ENCODE measurements at regions not wholly inside any gene's neighbourhood (a gene's known extent, or its start where the extent isn't known, plus 50 kb on each side); places are given as distances from the start of the nearest gene placed in this dataset.

GRCh38 chr11:103773537-103773936 is 262.9 kb upstream of the DDI1 start:
- H3K4me3 ChIP-seq = no peak overlapping the region
- no peak for DNase-seq
- intact Hi-C loops (cut with DNase I; ENCODE audit: low total_unique reads) = no loop called here
- no peaks in the 10 kb centered on the region for H3K36me3 ChIP-seq
- TF ChIP-seq POLR2AphosphoS5 (IDR thresholded peaks at IDR 0.05) = no peak
- no peak for TF ChIP-seq EP300 (IDR thresholded peaks at IDR 0.05)
- no peak for TF ChIP-seq CTCF (IDR thresholded peaks at IDR 0.05)
- TF ChIP-seq POLR2A (IDR thresholded peaks at IDR 0.05) = no peak
- no peaks in the 10 kb centered on the region for H3K9me3 ChIP-seq
- no peak overlapping the region for H3K27ac ChIP-seq
- H3K4me1 ChIP-seq = no peaks in the 10 kb centered on the region
- WGBS, 5 donors = 93 to 98% (median 97%) methylated on average over 13 of the region's 13 CpGs
- H3K27me3 ChIP-seq = no peaks in the 10 kb centered on the region

GRCh38 chr11:103779054-103779453 is 257.4 kb upstream of the DDI1 start:
- H3K4me3 ChIP-seq = no peak overlapping the region
- H3K4me1 ChIP-seq = no peaks in the 10 kb centered on the region
- H3K36me3 ChIP-seq = no peaks in the 10 kb centered on the region
- no peak overlapping the region for H3K27ac ChIP-seq
- DNase-seq = no peak
- H3K27me3 ChIP-seq = no peaks in the 10 kb centered on the region
- WGBS, 5 donors = 76 to 96% (median 90%) methylated on average over 1 of the region's 1 CpG
- TF ChIP-seq EP300 (IDR thresholded peaks at IDR 0.05) = no peak
- intact Hi-C loops (cut with DNase I; ENCODE audit: low total_unique reads) = no loop called here
- H3K9me3 ChIP-seq = no peaks in the 10 kb centered on the region

GRCh38 chr11:103789952-103790351 is 246.5 kb upstream of the DDI1 start:
- Histone ChIP-seq H3K36me3 (no peaks in the 10 kb centered on the region), H3K9me3 (peaks cover 0 to 5% (median 0%) of the 10 kb centered on the region in 4 donors)
- peak in 1 of 2 donors; percentile 35 for DNase-seq

GRCh38 chr11:103792981-103793468 is 243.4 kb upstream of the DDI1 start:
- 80 to 96% (median 84%) methylated on average over 1 of the region's 1 CpG for WGBS, 5 donors
- H3K4me3 ChIP-seq = no peak overlapping the region
- H3K4me1 ChIP-seq = no peaks in the 10 kb centered on the region
- H3K27me3 ChIP-seq = no peaks in the 10 kb centered on the region
- H3K9me3 ChIP-seq = no peaks in the 10 kb centered on the region
- no peaks in the 10 kb centered on the region for H3K36me3 ChIP-seq
- DNase-seq = no peak
- no peak for TF ChIP-seq POLR2A (IDR thresholded peaks at IDR 0.05)
- no peak for TF ChIP-seq EP300 (IDR thresholded peaks at IDR 0.05)
- no peak for TF ChIP-seq POLR2AphosphoS5 (IDR thresholded peaks at IDR 0.05)
- no peak for TF ChIP-seq CTCF (IDR thresholded peaks at IDR 0.05)
- intact Hi-C loops (cut with DNase I; ENCODE audit: low total_unique reads) = no loop called here
- no peak overlapping the region for H3K27ac ChIP-seq

More at GRCh38 chr11:103789952-103790351, 246.5 kb upstream of the DDI1 start:
- Histone ChIP-seq H3K4me1 (no peaks in the 10 kb centered on the region), H3K27ac (no peak overlapping the region), H3K27me3 (no peaks in the 10 kb centered on the region), H3K4me3 (no peak overlapping the region)
- TF ChIP-seq POLR2AphosphoS5 (IDR thresholded peaks at IDR 0.05) (no peak), POLR2A (IDR thresholded peaks at IDR 0.05) (no peak), CTCF (IDR thresholded peaks at IDR 0.05) (no peak), EP300 (IDR thresholded peaks at IDR 0.05) (no peak)
- intact Hi-C loops (cut with DNase I; ENCODE audit: low total_unique reads) = no loop called here

- H3K9me3 ChIP-seq = no peaks in the 10 kb centered on the region
- intact Hi-C loops (cut with DNase I; ENCODE audit: low total_unique reads) = no loop called here
- 51 to 75% (median 67%) methylated on average over 2 of the region's 2 CpGs for WGBS, 5 donors
- no peaks in the 10 kb centered on the region for H3K4me1 ChIP-seq
- H3K4me3 ChIP-seq = no peak overlapping the region
- H3K27me3 ChIP-seq = no peaks in the 10 kb centered on the region
- no peak for DNase-seq
- H3K27ac ChIP-seq = no peak overlapping the region
- H3K36me3 ChIP-seq = no peaks in the 10 kb centered on the region
- no peak for TF ChIP-seq EP300 (IDR thresholded peaks at IDR 0.05)
- no peak for TF ChIP-seq POLR2AphosphoS5 (IDR thresholded peaks at IDR 0.05)
- TF ChIP-seq POLR2A (IDR thresholded peaks at IDR 0.05) = no peak
- TF ChIP-seq CTCF (IDR thresholded peaks at IDR 0.05) = no peak
These were observed 242.2 kb upstream of the DDI1 start for GRCh38 chr11:103794262-103794661.

All from stomach (tissue), 8 donors.